H1 (cell line): ENCODE measurements at regions not wholly inside any gene's neighbourhood (a gene's known extent, or its start where the extent isn't known, plus 50 kb on each side); places are given as distances from the start of the nearest gene placed in this dataset.
"Not testable (repeated sequence)": the region's sequence is repeated elsewhere in the genome, so short reads cannot be mapped to it uniquely, and the experiment has no call there.

Experiments
- CTCF ChIA-PET: fragments of 300-600 bp; sonication (Branson Sonifier 250); formaldehyde crosslinking; loops from one replicate; lab custom pipeline; 2021; ENCODE audit not compliant: partially characterized antibody; lab: Charles Lee
- POLR2A ChIA-PET: fragments of 300-600 bp; sonication (Branson Sonifier 250); formaldehyde crosslinking; loops from one replicate; lab custom pipeline; 2021; ENCODE audit warnings: inconsistent platforms; ENCODE audit not compliant: partially characterized antibody; lab: Charles Lee
- DNase-seq, 2 experiments: peaks; one replicate each; pipeline versions ENCODE4 v3.0.0 to v3.0.0-alpha.2; 2010 to 2022; ENCODE audit warnings: low spot score in 2 of 2, low read depth in 1 of 2, mixed read lengths in 1 of 2
- FAIRE-seq: peaks from 2 replicates; lab custom pipeline; 2011; peaks lifted over from hg19 to GRCh38; lab: Jason Lieb, UNC
- H2AFZ ChIP-seq: 2 replicates; pipeline ENCODE4 v1.8.1; 2012; ENCODE audit warnings: low read length, inconsistent platforms
- H2AK5ac ChIP-seq: 2 replicates; pipeline ENCODE4 v1.6.1; 2013; ENCODE audit warnings: low read depth, low read length
- H2BK120ac ChIP-seq: replicated peaks from 2 replicates; pipeline ENCODE3; 2013; ENCODE audit warnings: low read depth, low read length, inconsistent platforms
- H2BK12ac ChIP-seq: 2 replicates; pipeline ENCODE4 v1.6.1; 2013; ENCODE audit warnings: low read depth, low read length
- H2BK15ac ChIP-seq: 2 replicates; pipeline ENCODE4 v1.6.1; 2013; ENCODE audit warnings: low read length
- H2BK20ac ChIP-seq: 2 replicates; pipeline ENCODE4 v1.6.1; 2013; ENCODE audit warnings: low read length
- H2BK5ac ChIP-seq: 2 replicates; pipeline ENCODE4 v1.6.1; 2013; ENCODE audit warnings: low read depth, low read length
- H3K14ac ChIP-seq: 2 replicates; pipeline ENCODE4 v1.6.1; 2013; ENCODE audit warnings: inconsistent platforms; ENCODE audit not compliant: insufficient read length
- H3K18ac ChIP-seq: 2 replicates; pipeline ENCODE4 v1.6.1; 2013; ENCODE audit warnings: low read length; ENCODE audit errors: extremely low read depth
- H3K23ac ChIP-seq: 2 replicates; pipeline ENCODE4 v1.6.1; 2013; ENCODE audit warnings: inconsistent platforms; ENCODE audit not compliant: insufficient read length
- H3K23me2 ChIP-seq: 2 replicates; pipeline ENCODE4 v1.6.1; 2013; ENCODE audit warnings: low read depth, low read length
- H3K27ac ChIP-seq: 2 replicates; pipeline ENCODE4 v1.6.1; 2011; ENCODE audit warnings: low read depth, low read length, inconsistent platforms
- H3K27me3 ChIP-seq, 4 experiments: replicated peaks in 1 of 4; 1 replicate in 1 of 4; 2 replicates in 3 of 4; pipeline versions ENCODE4 v1.6.1 to v1.8.1; 2011 to 2013; ENCODE audit warnings: low read length in 3 of 4, mild to moderate bottlenecking in 3 of 4, inconsistent platforms in 2 of 4, mixed read lengths in 2 of 4, moderate library complexity in 1 of 4; ENCODE audit not compliant: control insufficient read depth in 3 of 4, insufficient read depth in 3 of 4; ENCODE audit errors: extremely low read depth in 1 of 4
- H3K36me3 ChIP-seq, 4 experiments: 2 replicates each; pipeline versions ENCODE4 v1.6.1 to v1.8.1; 2011 to 2013; ENCODE audit warnings: mild to moderate bottlenecking in 4 of 4, low read length in 3 of 4, moderate library complexity in 2 of 4, control low read depth in 1 of 4, inconsistent platforms in 1 of 4; ENCODE audit not compliant: insufficient read depth in 4 of 4, control insufficient read depth in 2 of 4
- H3K4ac ChIP-seq: replicated peaks from 2 replicates; pipeline ENCODE3; 2013; ENCODE audit warnings: low read length, low read depth, mixed read lengths, inconsistent platforms; ENCODE audit not compliant: insufficient read length
- H3K4me1 ChIP-seq, 4 experiments: replicated peaks in 1 of 4; 1 replicate in 1 of 4; 2 replicates in 3 of 4; pipeline versions ENCODE4 v1.6.1 to v1.8.1; 2011 to 2013; ENCODE audit warnings: low read length in 3 of 4, inconsistent platforms in 2 of 4, mixed read lengths in 1 of 4; ENCODE audit not compliant: insufficient read depth in 4 of 4, control insufficient read depth in 3 of 4
- H3K4me2 ChIP-seq, 2 experiments: 2 replicates each; pipeline versions ENCODE4 v1.6.1 to v1.8.1; 2011 to 2013; ENCODE audit warnings: low read depth in 2 of 2, low read length in 2 of 2, control low read depth in 1 of 2, inconsistent platforms in 1 of 2, mild to moderate bottlenecking in 1 of 2; ENCODE audit not compliant: insufficient read depth in 1 of 2
- H3K4me3 ChIP-seq, 4 experiments: fragments of 200-600, 300-600 bp in 1 of 4; sonication (generic), shearing (Covaris generic), sonication (Bioruptor Twin) in 1 of 4; 2 replicates each; pipeline versions ENCODE4 v1.5.1 to v1.8.1; 2011 to 2016; ENCODE audit warnings: low read length in 4 of 4, low read depth in 3 of 4, control low read depth in 2 of 4, inconsistent platforms in 2 of 4, mild to moderate bottlenecking in 2 of 4, mixed read lengths in 1 of 4, moderate library complexity in 1 of 4; ENCODE audit not compliant: insufficient read depth in 2 of 4; ENCODE audit errors: extremely low read depth in 1 of 4
- H3K56ac ChIP-seq: replicated peaks from 2 replicates; pipeline ENCODE3; 2013; ENCODE audit warnings: low read depth, mild to moderate bottlenecking, mixed read lengths, low read length, inconsistent platforms; ENCODE audit not compliant: insufficient read length
- H3K79me1 ChIP-seq: 2 replicates; pipeline ENCODE4 v1.6.1; 2013; ENCODE audit warnings: low read depth, low read length, control low read depth
- H3K79me2 ChIP-seq, 2 experiments: 2 replicates each; pipeline versions ENCODE4 v1.6.1 to v1.8.1; 2012 to 2013; ENCODE audit warnings: low read length in 2 of 2, mild to moderate bottlenecking in 2 of 2, inconsistent platforms in 1 of 2; ENCODE audit not compliant: insufficient read depth in 2 of 2, control insufficient read depth in 1 of 2
- H3K9ac ChIP-seq, 4 experiments: replicated peaks in 1 of 4; 1 replicate in 1 of 4; 2 replicates in 3 of 4; pipeline versions ENCODE4 v1.6.1 to v1.8.1; 2011 to 2013; ENCODE audit warnings: low read depth in 3 of 4, low read length in 3 of 4, control low read depth in 2 of 4, mild to moderate bottlenecking in 2 of 4, moderate library complexity in 2 of 4, inconsistent platforms in 1 of 4; ENCODE audit errors: extremely low read depth in 1 of 4
- H3K9me3 ChIP-seq, 2 experiments: 2 replicates each; pipeline versions ENCODE4 v1.6.1 to v1.8.1; 2012 to 2013; ENCODE audit warnings: mild to moderate bottlenecking in 2 of 2, moderate library complexity in 2 of 2, control low read depth in 1 of 2, inconsistent platforms in 1 of 2, low read depth in 1 of 2, low read length in 1 of 2, mixed read lengths in 1 of 2; ENCODE audit not compliant: insufficient read depth in 2 of 2
- H4K20me1 ChIP-seq, 2 experiments: replicated peaks in 1 of 2; 2 replicates each; pipeline versions ENCODE3 to v1.8.1; 2011 to 2013; ENCODE audit warnings: inconsistent platforms in 2 of 2, low read length in 2 of 2, mild to moderate bottlenecking in 1 of 2; ENCODE audit not compliant: insufficient read depth in 2 of 2, control insufficient read depth in 1 of 2
- H4K5ac ChIP-seq: 2 replicates; pipeline ENCODE4 v1.6.1; 2013; ENCODE audit warnings: low read length, low read depth, mixed read lengths, inconsistent platforms; ENCODE audit not compliant: insufficient read length
- H4K8ac ChIP-seq: 2 replicates; pipeline ENCODE4 v1.8.0; 2013; ENCODE audit warnings: mild to moderate bottlenecking, moderate library complexity, low read length, inconsistent platforms; ENCODE audit not compliant: insufficient read depth; ENCODE audit errors: extremely low read depth
- H4K91ac ChIP-seq: replicated peaks from 2 replicates; pipeline ENCODE3; 2013; ENCODE audit warnings: low read length, mixed read lengths, inconsistent platforms; ENCODE audit not compliant: insufficient read length
- JUND ChIP-seq: IDR thresholded peaks from 2 replicates; pipeline ENCODE4 v1.6.1; 2011; ENCODE audit warnings: mild to moderate bottlenecking, improper control_type of control experiment, low read length
- MAFK ChIP-seq: IDR thresholded peaks from 2 replicates; pipeline ENCODE4 v1.6.1; 2012; ENCODE audit warnings: low read depth, mild to moderate bottlenecking, improper control_type of control experiment, low read length
- SP2 ChIP-seq: IDR thresholded peaks from 2 replicates; pipeline ENCODE4 v1.6.1; 2012; ENCODE audit warnings: mild to moderate bottlenecking, low read length, inconsistent platforms
- WGBS, 2 experiments: shearing (Covaris generic) in 1 of 2; methylation state at CpG; one replicate each; pipeline versions ENCODE4 v1.1.6 to v1.1.7; 2013 to 2015; ENCODE audit warnings: low lambda C conversion rate in 2 of 2, mixed read lengths in 2 of 2, inconsistent platforms in 1 of 2, low coverage in 1 of 2, missing lambda C conversion rate in 1 of 2; ENCODE audit not compliant: insufficient replicate concordance in 2 of 2, insufficient coverage in 1 of 2, insufficient read length in 1 of 2; ENCODE audit errors: extremely low coverage in 1 of 2, missing lambda C conversion rate in 1 of 2; 5-methylcytosine and 5-hydroxymethylcytosine counted together

DNA sequence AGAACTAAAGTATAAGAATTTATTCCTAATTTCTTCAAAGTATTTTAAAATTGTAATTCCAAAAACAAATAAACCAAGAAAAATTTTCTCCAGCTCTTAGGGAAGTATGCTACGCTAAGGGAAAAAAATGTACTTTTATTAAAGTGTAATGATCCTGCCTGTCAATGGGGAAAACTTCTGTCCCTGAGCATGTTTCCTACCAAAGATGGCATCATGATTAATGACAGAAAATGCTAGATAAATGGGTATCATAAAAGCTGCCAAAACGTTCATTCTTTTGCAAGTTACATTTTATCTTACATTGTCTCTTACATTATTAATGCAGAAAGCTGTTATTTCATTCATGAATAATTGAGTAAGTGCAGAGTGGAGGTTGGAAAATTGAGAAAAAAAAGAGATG, 443.4 kb downstream of the TECRL start (continued):
- TF ChIP-seq JUND: no peak
- TF ChIP-seq MAFK: no peak
- no peak for TF ChIP-seq SP2

DNA sequence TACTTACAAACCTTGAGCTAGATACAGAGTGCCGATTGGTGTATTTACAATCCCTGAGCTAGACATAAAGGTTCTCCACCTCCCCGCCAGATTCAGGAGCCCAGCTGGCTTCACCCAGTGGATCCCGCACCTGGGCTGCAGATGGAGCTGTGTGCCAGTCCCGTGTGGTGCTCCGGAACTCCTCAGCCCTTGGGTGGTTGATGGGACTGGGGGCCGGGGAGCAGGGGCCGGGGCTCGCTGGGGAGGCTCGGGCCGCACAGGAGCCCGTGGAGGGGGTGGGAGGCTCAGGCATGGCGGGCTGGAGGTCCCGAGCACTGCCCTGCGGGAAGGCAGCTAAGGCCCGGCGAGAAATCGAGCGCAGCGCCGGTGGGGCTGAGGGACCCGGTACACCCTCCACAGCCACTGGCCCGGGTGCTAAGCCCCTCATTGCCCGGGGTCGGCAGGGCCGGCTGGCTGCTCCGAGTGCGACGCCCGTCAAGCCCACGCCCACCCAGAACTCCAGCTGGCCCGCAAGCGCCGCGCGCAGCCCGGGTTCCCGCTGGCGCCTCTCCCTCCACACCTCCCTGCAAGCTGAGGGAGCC, 466.5 kb downstream of the TECRL start:
- H4K20me1 ChIP-seq, H3K27me3 ChIP-seq, FAIRE-seq, H3K4me2 ChIP-seq, POLR2A ChIA-PET, H3K4me1 ChIP-seq, H2BK12ac ChIP-seq, H2AFZ ChIP-seq, H3K79me2 ChIP-seq, H3K79me1 ChIP-seq, H3K4me3 ChIP-seq, H3K18ac ChIP-seq, H3K23me2 ChIP-seq, H2AK5ac ChIP-seq, H3K23ac ChIP-seq, H2BK120ac ChIP-seq, H3K14ac ChIP-seq, H3K27ac ChIP-seq, H4K91ac ChIP-seq, DNase-seq, H4K8ac ChIP-seq, H2BK20ac ChIP-seq, H3K9me3 ChIP-seq, H3K4ac ChIP-seq, H4K5ac ChIP-seq, H2BK5ac ChIP-seq, H3K56ac ChIP-seq, H3K9ac ChIP-seq, H3K36me3 ChIP-seq, H2BK15ac ChIP-seq: not testable (repeated sequence)
- WGBS, 2 experiments: 79% methylated on average over 3 of the region's 38 CpGs; no CpG with 5 or more reads in 1 of the 2 experiments
- CTCF ChIA-PET: interaction anchor here (0.6 kb wide), 1 partner anchor 448 kb away, joined by 3 read pairs; no protein-coding TSS in a partner anchor
